GM19324 (cell line): ENCODE measurements at regions not wholly inside any gene's neighbourhood (a gene's known extent, or its start where the extent isn't known, plus 50 kb on each side); places are given as distances from the start of the nearest gene placed in this dataset.
A peak's percentile ranks its signal among the peaks of the same experiment; 100 is the strongest.
"Not testable (repeated sequence)": the region's sequence is repeated elsewhere in the genome, so short reads cannot be mapped to it uniquely, and the experiment has no call there.

Source experiments
- ATAC-seq: cut with Tn5 transposase; IDR thresholded peaks from one replicate; pipeline ENCODE4 v1.9.1; 2021; ENCODE audit warnings: mild to moderate bottlenecking, moderate library complexity; ENCODE audit not compliant: unreplicated experiment, low FRiP score

DNA sequence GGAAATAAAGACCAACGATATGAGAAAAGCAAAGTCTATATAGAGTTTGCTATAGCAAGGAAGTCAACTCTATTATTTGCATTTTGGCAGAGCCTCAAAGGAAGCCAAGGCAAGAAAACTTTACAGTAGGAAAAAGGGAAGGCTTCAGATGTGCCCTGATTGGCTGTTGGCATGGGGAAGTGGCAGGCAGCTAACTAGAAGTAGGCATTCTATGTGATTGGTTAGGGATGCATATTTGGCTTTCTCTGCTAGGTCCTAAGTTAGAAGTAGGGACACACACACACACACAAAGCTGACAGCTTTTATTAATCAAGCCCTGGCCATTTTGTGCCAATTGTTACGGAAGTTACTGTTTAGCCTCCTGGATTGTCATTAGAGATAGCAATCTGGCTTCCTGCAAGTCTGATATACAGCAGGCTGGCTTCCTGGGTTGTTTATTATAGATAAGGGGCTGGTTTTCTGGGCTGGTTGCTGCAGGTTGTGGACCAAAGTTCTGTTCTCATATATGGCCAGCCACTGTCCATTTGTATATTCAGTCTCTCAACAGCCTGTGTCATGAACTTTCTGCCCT, 308.1 kb upstream of the GRAMD2B start:
- ATAC-seq: no peak

DNA sequence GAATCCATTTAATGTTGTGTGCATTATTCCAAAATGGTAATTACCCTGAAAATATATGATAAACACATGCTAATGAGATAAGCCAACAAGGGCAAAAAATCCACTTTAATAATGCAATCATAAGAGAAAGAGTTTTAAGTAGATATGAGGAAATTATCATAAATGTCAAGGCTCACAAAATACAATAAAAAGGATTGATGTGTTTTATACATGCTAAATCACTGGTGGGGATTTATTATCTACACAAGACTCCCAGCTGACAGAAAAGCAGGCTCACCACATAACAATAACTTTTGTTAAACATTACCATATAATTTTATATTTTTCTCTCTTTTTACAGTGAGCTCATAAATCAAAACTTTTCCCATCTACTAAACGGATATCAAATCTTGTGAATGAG, 306.2 kb upstream of the GRAMD2B start:
- no peak for ATAC-seq

DNA sequence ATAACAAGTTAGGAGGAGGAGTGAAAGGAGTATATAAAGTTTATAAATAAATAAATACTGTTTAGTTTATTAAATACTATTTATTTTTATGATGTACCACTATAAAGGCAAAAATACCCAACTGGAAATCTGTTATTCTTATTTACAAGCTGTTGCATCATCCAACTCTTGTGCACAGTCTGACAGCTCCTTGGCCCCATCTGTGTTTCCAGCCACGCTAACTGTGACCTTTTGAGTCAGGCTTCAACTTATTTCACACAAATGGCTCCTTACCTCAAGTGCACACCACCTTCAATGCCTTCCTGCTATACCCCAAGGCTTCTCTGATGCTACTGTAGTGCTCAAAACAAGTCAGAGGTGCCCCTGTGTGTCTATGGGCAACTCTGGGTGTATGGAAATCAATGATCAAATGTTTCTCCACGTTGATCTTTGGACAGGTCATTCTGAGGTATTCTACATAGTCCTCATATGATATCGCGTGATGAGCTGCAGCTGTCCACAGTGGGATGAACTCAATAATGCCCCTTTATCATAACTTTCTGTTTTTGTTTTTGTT, 303.2 kb upstream of the GRAMD2B start:
- ATAC-seq: no peak

DNA sequence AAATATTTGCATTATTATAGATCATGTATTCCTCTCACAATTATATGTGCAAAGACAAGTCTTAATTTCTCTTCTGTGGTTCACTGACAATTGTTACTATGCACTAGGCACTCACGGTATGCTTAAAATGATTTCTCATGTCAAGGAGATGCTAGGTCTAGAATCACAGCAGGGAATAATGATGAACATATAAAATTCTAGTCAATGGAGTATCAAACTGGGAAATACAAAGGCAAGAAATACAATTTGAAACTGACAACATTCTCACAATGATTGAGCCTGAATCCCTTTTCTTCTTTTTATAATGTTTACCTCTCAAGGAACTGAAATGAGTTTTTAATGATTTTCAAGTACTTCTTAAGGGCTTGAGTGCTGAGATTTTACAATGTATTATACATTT, 302.3 kb upstream of the GRAMD2B start:
- ATAC-seq: no peak

DNA sequence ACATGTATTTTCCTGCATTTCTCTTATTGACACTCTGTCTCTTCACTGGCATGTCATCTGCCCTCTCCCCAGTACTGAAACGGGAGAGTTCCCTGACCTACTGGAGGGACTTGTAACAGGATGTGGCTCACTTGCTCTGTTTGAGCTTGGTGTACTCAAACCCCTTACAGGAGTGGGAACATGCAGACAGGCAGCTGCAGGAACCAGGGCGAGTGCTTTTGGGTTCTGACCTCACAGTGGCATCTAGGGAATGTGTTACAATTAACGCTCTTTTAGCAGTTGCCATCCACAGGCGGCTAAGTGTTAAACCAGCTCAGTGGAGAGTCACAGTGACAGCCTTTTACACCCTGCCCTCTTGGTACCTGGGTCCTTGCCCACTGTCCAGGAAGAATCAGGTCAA, 300.3 kb upstream of the GRAMD2B start:
- no peak for ATAC-seq

DNA sequence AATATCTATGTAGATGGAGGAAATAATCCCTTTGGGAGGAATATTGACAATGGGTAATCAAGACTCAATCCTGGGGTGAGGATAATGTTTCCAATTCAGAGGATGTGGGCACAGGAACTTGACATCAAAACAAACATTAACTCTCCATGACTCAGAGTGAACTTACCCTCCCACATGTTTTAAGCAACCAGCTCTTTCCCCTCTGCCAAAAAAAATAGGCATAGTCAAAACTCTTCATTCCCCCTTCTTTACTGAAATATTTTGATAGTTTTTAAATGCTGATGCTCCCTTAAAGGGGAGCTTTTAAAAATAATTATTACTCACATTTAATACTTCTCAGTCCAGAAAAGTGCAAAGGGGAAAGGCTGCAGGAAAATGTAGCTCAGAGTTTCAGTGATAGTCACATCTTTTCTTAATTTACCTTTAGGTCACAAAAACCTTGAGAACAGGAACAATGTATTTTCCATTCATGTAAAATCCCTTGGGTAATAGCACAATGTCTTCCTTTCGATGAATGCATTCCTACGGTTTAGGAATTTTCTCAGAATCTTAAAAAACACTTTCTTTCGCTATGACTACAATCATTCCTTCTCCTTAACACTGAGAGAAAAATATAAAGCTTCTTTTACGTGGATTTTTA, 298.4 kb upstream of the GRAMD2B start:
- no peak for ATAC-seq

DNA sequence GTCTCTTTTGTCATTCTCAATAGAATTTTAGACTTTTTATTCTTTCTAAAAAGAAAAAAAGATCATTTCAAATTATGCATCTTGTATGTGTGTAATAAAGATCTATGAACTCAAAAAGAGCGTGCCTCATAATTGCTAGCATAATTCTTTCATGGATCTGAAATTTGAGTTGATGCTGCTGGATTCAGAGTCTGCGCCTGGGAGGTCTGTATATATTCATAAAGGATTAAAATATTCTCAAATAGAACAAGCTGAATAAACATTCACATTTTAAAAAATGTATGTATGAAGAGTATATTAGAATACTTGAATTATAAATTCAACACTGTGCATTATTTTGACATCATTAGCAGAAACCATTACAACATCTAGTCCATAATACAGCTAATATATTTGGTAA, 297.8 kb upstream of the GRAMD2B start:
- ATAC-seq: no peak

DNA sequence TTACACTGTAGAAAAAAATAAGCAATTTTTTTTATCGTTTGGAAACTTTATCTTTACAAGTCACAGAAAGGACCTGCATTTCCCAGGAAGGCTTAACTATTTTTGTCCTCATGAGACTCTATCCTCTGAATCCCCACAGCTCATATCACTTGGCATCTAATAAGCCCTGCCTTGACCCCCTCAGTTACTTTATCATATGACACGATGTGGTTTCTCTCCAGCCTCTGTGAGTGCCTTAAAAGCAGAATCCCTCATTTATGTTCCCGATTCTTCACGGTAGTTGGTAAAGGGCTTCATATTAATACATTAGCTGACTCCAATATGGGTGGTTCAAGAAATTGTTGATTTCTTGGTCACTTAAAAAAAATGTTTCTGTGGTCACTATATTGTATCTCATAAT, 296.6 kb upstream of the GRAMD2B start:
- no peak for ATAC-seq

DNA sequence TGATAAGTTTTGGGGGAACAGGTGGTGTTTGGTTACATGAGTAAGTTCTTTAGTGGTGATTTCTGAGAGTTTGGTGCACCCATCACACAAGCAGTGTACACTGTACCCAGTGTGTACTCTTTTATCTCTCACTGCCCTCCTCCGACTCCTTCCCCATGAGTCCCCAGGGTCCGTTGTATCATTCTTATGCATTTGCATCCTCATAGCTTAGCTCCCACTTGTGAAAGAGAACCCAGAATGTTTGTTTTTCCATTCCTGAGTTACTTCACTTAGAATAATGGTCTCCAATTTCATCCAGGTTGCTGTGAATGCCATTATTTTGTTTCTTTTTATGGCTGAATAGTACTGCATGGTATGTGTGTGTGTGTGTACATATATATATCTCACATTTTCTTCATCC, 295.8 kb upstream of the GRAMD2B start:
- not testable (repeated sequence) for ATAC-seq

DNA sequence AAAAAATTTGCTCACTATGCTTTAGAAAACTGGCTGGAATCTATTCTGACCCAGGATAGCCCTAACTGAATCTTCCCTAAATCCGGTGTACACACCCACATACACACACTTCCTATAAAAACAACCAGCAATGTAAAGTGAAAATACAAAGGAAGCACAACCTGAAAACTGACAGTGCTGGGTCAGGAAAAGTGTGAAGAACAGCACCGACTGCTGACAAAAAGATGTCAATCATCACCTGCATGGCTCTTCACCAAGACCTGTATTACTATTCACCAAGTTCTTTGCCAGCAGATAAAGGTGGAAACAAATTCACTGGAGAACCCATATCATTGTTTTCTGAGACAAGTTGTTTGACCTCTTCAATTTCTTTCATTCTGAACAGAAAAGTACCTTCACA, 293.8 kb upstream of the GRAMD2B start:
- no peak for ATAC-seq

DNA sequence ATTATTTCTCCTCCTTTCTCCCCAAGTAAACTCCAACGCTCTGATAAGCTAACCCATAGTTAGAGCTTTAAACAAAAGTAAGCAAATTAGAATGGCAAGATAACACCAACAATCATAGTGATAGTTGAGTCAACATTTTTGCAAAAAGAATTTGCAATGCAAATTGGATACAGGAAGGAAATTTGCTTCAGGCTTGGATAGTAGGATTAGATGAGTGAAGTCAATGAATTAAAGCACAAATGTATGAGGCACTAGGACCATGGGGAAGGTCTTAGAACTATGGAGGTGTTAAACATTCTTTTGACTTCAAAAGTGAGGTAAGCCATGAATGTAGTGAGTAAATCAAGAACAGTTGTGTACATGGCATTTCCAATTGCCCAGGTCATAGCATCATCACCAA, 289.8 kb upstream of the GRAMD2B start:
- ATAC-seq: no peak

DNA sequence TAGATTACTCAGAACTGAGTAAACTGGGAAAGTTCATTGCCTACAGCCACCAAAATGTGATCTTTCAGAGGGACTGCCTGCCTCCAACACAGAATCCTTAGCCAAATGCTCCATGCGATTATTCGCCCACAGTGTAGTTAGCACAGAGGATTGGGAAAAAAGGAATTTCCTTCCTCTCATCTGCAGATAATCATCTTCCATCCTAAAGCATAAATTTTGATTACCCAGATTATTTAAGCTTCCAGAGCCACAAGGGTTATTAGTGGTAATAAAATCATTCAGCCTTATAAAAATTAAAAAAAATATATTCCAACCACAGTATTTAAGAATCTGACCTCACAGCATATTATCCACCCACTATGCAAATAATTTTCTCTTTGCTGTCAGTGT, 285.3 kb upstream of the GRAMD2B start:
- no peak for ATAC-seq

DNA sequence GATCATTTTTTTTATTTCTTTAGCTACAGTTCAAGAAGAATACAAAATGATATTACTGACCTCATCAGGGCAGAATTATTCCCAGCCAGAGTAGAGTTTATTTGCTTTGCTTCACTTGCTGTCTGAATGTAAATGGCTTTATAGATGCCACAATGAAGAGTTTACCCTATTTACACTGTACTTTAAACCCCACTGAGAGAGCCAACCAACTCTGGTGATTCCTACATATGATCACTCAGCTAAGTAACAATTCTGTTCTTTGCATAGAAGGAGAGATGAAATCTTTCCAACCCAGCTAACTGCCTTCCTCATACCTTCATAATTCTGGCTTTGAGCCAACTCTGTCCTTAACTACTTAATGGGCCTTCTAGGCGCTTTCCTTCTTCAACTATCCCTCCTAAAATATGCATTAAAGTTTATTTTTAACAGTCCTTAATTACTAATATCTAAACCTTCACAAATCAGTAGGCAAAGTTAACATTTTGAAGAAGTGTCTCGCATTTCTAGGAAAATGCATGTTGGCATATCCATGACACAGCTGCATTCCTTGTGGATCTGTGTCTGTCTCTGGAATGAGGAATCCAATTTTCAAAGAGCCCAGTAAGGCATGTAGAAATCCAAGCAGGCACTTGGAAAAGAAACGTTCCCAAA, 284.8 kb upstream of the GRAMD2B start:
- ATAC-seq: no peak

DNA sequence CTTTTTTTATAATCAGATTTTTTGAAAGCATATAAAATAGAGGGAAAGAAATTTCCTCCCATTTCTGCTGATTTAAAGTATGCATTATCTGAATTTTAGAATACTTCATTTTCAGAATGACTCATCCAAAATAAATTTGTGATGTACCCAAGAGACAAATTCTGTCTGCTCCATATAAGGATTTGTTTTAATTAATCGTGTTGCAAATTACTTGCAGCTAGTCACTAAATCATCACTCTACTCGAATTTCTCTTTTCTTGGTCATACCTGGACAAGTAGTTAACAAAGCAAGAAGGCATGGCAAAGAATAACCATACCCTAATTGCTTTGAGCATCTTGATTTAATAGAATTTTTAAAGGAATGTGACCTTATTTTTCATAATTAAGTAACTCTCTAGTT, 284.1 kb upstream of the GRAMD2B start:
- ATAC-seq: no peak

DNA sequence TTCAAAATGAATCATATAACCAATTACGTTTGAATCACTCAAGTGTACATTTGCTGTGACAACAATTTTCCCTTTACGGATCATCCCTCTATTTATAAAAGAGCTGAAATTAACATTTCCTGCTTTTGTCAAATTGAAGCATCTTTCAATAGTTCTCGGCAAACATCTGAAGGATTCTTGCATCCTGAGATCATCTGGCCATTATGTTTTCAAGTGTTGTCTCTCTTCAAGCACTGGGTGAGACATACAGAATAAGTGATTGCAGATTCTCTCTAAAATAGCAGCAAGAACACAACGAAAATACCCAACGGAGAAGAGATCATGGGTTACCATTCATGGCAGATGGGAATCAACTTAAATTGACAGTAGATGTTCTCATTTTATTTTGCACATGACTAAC, 283.4 kb upstream of the GRAMD2B start:
- no peak for ATAC-seq

DNA sequence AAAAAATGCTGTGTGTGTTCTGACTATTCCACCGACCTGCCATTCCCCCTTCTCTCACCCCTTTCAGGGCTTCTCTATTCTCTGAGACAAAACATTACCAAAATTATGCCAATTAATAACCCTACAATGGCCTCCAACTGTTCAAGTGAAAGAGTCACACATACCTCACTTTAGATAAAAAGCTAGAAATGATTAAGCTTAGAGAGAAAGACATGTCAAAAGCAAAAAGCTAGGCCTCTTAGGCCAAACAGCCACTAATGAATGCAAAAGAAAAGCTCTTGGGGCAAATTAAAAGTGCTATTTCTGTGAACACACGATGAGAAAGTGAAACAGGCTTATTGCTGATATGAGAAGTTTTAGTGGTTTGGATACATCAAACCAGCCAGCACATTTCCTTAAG, 279.6 kb upstream of the GRAMD2B start:
- peak; percentile 78 for ATAC-seq

DNA sequence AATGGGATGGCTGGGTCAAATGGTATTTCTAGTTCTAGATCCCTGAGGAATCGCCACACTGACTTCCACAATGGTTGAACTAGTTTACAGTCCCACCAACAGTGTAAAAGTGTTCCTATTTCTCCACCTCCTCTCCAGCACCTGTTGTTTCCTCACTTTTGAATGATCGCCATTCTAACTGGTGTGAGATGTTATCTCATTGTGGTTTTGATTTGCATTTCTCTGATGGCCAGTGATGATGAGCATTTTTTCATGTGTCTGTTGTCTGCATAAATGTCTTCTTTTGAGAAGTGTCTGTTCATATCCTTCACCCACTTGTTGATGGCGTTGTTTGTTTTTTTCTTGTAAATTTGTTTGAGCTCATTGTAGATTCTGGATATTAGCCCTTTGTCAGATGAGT, 272.9 kb upstream of the GRAMD2B start:
- ATAC-seq: not testable (repeated sequence)

DNA sequence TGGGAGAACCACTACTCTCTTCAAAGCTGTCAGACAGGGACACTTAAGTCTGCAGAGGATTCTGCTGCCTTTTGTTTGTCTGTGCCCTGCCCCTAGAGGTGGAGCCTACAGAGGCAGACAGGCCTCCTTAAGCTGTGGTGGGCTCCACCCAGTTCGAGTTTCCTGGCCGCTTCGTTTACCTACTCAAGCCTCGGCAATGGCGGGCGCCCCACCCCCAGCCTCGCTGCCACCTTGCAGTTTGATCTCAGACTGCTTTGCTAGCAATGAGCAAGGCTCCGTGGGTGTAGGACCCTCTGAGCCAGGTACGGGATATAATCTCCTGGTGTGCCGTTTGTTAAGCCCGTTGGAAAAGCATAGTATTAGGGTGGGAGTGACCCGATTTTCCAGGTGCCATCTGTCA, 267.9 kb upstream of the GRAMD2B start:
- not testable (repeated sequence) for ATAC-seq

DNA sequence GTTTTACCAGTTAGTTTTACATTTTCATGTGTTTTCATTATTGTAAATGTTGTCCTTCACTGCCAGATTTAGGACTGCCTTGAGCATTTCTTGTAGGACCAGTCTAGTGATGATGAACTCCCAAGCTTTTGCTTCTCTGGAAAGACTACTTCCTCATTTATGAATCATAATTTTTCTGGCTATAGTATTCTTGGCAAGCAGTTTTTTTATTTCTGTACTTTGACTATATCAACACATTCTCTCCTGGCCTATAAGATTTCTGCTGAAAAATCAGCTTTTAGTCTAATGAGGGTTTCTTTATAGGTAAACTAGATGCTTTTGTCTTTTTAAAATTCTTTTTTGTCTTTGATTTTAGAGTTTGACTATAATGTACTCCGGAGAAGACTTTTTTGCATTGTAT, 256.8 kb upstream of the GRAMD2B start:
- ATAC-seq: no peak

DNA sequence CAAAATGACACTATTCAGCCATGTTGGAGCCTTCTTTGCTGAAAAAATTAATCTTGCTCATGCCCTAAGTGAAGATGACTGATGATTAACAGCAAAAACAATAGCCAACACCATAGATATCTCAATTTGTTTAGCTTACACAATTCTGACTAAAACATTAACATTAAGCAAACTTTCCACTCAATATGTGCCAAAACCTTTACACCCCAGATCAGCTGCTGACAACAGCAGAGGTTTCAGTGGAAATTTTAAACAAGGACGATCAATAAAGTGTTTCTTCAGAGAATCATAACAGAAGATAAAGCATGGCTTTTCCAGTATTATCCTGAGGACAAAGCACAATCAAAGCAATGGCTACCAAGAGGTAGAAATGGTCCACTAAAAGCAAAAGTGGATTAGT, 254.4 kb upstream of the GRAMD2B start:
- ATAC-seq: no peak

DNA sequence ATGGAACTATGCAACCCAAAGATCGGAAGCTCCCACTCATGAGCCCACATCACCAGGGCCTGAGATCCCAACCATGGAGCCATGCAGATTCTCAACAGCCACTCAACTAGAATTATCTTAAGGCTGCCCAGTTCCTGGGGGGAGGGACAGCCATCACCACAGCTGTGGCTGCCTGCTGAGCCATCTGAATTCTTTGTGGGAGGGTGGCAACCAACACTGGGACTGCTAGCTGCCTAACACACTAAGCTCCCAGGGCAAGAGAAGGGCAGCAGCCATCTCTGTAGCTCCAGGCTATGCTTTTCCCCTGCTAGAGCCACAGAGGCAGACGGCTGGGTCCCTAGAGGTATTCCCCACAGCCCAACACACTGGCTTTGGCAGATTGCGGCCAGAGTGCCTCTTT, 251.3 kb upstream of the GRAMD2B start:
- no peak for ATAC-seq

DNA sequence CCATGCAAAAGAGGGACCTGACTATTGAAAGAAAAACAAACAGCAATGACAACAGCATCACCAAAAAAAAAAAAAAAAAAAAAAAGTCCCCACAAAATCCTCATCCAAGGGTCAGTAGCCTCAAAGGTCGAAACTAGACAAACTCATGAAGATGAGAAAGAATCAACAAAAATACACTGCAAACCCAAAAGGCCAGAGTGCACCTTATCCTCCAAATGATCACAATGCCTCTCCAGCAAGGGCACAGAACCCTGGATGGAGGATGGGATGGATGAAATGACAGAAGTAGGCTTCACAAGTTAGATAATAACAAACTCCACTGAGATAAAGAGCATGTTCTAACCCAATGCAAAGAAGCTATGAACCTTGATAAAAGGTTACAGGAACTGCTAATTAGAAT, 250.4 kb upstream of the GRAMD2B start:
- ATAC-seq: no peak
